GM19455 (cell line): ENCODE measurements at regions not wholly inside any gene's neighbourhood (a gene's known extent, or its start where the extent isn't known, plus 50 kb on each side); places are given as distances from the start of the nearest gene placed in this dataset.
"Not testable (repeated sequence)": the region's sequence is repeated elsewhere in the genome, so short reads cannot be mapped to it uniquely, and the experiment has no call there.

Source experiments
- ATAC-seq: cut with Tn5 transposase; IDR thresholded peaks from one replicate; pipeline ENCODE4 v1.9.1; 2021; ENCODE audit not compliant: unreplicated experiment

DNA sequence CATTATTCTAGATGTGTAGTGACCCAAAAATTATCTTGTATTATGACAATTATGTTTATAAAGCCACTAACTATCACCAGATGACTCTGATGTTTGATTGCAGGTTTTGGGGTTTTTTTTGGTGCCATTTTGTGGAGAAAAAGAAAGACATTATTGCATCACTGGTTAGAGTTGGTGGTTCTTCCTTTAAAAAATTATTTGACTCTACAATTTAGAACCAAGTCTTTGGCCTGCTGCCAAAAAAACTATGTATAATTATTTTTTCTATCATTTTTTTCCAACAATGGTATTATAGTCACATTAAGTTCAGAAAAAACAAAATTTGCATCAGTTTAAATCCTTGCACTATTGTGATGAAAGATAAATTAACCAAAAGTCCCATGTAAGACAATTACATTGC lies 258.6 kb upstream of the GRM7 start:
- ATAC-seq: no peak

DNA sequence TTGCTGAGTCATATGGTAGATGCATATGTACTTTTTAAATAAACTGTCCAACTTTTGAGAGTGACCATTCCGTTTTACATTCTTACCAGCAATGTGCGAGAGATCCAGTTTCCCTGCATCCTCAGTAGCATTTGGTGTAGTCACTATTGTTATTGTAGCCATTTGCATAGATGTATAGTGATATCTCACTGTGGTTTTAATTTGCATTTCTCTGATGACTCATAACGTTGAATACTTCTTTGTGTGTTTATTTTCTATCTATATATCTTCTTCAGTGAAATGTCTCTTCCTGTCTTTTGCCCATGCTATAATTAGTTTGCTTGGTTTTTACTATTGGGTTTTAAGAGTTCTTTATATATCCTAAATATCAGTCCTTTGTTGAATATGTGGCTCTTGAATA lies 255.7 kb upstream of the GRM7 start:
- ATAC-seq: no peak

DNA sequence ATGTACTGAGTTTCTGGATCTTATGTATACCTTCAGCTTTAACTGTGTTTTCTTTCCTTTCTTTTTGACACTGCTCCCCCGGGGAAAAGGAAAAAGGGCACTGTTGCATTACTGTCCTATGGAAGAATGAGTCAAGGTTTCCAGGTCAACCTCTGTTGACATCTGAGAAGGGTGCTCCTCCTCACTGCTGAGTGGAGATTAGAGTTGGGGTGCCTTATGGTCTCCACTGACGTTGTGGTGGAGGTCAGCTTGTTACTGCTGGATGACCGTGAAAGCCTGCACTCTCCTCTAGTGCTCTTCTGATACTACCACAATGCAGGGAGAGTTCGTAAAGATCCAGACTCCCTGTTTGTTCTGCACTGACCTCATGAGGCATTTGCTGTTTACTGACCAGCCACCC lies 252.1 kb upstream of the GRM7 start:
- ATAC-seq: no peak

DNA sequence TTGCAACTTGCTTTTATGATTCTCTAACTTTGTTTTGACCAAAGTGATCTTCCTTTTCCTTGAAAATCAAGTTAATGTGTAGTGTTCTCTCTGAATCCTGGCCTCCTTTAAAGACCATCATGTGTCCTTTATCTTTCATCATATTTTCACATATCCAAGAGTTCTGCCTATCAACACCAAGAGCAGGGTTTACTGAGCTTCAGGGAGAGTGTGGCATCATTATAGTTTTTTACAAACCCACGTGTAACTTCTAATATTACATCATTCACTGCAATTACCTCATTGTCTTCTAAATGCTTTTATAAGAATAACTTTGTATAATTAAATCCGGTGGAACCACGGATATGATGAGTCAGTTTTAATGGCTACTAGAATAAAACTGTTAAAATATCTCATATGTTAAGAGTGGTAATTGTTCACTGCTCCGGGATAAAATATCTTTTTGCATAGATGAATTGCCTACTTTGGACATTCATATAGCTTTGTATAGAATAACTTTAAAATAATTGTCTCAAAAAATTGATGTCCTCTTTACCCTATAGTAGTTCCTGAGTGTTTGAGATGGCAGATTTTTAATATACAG lies 248.8 kb upstream of the GRM7 start:
- no peak for ATAC-seq

DNA sequence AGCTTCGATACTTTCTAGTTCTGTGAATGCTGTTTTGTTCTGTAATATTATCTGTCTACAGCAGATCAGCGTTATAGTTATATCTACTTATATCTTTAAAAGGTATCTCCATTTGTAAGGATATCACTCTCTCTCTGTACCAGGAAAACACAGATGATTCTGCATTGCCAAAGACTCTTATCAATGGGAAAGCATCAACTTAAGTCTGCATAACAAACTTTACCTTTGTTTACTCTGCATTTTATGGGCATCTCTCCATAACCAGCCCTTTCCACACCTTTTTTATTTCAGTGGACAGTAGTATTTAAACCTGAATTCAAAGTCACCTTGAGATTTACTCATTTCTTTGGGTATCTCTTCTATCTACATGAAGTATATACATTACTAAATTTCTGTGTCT lies 238.7 kb upstream of the GRM7 start:
- ATAC-seq: no peak

DNA sequence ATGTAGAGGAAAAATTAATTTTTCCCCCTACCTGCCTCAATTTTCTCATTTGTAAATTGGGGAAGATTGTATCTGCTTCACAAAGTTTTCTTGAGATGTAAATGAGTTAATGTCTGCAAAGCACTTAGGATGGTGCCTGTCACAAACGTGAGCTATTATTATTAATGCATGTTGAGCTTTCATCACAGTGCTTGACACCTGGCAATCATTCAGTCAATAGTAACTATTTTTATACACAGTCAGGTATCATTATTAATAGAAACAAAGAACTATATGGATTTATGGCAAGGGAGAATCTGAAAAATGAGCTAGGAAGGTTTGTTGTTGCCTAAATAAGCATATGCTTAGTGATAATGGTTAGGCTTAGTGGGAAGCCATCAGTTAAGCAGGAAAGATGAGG lies 238.2 kb upstream of the GRM7 start:
- no peak for ATAC-seq

DNA sequence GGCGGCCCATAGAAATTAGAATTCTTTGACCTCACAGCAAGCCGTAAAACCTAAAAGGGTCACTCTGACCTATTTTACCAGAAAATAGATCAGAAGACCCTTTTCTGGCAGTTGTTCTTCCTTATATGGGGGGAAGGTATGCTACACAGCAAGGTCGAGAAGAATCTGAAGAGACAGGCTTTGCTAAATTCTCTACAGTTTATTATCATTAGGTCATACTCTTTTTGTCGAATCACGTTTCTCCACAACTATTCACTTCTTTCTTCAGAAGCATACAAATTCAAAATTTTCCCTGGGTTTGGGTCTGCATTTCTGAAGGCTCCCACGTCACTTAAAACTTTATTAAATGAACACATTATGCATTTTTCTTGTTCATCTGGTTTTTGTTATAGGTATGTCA lies 229.5 kb upstream of the GRM7 start:
- no peak for ATAC-seq

DNA sequence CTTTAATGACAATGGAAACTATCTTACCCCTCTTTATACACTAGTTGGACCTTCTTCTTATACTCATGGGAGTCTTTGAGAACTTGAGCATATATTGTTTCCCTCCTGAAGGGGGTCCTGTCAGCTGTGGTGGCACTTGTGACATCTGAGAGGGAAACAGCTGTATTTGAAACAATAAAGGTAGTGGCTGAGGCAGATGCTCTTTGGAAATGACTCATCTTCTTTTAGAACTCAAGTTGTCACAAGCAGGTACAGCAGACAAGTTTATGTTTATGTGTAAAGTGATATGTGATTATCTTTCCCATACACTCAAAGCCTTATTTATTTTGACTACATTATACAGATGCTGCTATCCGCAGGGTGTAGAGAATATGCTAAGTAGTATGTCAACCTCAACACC lies 220.0 kb upstream of the GRM7 start:
- no peak for ATAC-seq

DNA sequence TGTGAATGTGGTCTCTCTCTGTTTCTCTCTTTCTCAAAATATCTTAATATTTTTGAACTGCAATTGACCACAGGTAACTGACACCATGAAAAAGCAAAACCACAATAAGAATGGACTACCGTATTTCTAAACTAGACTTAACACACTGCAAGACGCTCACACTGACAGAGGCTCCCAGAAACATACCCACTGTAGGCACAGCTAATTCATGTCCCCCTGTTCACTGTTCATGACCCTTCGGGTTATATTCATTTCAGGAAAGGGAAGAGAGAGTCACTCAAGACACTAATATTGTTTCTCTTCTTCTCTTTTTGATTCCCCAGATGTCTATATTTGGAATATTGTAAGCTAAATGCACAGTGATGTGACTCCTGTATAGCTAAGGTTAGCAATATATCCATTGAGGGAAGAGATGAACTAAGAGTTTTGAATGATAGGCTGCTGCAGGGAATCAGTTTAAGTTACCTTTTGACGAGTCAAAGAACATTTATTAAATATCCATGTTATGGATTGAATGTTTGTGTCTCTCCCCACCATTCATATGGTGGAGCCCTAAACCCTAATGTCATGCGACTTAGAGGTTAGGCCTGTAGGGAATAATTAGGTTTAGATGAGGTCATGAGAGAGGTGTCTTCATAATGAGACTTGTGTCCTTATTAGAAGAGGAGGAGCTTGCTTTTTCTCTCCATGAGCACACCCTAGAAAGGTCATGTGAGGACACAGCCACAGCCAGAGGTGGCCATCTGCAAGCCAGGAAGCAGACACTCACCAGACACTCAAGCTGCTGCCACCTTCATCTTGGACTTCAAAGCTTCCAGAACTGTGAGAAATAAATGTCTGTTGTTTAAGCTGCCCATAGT lies 216.6 kb upstream of the GRM7 start:
- no peak for ATAC-seq

DNA sequence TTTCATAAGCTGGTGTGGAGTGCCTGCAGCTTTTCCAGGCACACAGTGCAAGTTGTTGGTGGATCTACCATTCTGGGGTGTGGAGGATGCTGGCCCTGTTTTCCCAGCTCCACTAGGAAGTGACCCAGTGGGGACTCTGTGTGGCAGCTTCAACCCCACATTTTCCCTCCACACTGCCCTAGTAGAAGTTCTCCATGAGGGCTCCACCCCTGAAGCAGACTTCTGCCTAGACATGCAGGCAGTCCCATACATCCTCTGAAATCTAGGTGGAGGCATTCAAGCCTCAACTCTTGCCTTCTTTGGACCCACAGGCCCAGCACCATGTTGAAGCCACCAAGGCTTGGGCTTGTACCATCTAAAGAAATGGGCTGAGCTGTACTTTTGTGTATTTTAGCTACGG lies 206.2 kb upstream of the GRM7 start:
- ATAC-seq: no peak

DNA sequence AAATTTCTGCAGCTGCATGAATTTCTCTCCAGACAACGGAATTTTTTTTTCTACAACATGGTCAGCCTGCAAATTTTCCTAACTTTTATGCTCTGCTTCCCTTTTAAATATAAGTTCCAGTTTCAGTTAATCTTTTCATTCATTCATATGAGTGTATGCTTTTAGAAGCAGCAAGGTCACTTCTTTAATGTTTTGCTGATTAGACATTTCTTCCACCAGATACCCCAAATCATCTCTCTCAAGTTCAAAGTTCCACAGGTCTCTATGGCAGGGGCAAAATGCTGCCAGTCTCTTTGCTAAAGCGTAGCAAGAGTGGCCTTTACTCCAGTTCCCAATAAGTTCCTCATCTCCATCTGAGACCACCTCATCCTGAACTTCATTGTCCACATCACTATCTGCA lies 205.6 kb upstream of the GRM7 start:
- no peak for ATAC-seq

DNA sequence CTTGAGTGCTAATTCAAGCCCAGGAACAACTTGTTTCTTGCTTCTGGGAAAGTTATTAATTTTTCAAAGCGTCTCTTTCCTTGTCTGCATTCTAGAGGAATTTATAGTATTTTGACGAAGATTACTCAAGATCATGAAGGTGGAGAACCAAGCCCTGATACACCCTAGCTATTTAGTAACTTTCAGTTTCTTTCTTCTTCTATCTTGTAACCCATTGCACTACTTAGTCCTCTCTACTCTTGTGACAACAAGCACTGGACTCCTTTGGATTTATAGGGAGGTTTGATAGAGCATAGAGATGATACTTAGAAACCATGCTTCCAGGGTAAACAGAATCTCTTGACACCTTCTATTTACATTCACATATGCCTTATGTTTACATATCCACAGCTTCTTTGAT lies 203.3 kb upstream of the GRM7 start:
- no peak for ATAC-seq

DNA sequence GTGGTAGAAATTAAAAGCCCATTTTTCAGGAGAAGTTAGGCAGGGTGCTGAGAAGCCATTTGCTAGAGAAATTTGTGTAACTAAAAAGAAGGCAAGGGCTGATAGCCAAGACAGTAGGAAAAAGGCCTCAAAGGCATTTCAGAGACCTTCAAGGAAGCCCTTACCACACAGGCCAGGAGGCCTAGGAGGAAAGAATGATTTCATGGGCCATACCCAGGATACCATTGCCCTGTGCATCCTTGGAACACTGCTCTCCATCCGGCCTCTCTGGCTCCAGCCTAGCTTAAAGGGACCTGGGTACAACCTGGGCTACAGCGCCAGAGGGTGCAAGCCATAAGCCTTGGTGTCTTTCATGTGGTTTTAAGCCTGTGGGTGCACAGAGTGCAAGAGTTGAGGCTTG lies 193.6 kb upstream of the GRM7 start:
- ATAC-seq: no peak

DNA sequence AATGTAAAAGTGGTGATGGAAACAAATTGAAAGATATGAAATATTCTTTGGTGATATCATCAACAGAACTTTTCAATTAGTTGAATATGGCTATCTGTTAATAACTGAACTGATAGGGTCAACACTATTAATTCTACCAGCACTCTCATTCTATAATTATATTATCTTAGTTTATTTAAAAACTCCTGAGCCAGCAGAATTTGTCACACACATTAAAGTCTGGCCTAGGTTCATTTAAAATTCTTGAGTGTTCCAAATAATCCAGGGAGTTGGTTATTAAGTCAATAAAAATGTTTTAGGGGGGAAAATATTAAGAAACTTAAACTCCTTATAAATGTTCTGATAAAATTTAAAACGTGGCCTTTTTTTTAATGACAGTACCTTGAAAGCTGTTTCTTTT lies 189.6 kb upstream of the GRM7 start:
- ATAC-seq: no peak

DNA sequence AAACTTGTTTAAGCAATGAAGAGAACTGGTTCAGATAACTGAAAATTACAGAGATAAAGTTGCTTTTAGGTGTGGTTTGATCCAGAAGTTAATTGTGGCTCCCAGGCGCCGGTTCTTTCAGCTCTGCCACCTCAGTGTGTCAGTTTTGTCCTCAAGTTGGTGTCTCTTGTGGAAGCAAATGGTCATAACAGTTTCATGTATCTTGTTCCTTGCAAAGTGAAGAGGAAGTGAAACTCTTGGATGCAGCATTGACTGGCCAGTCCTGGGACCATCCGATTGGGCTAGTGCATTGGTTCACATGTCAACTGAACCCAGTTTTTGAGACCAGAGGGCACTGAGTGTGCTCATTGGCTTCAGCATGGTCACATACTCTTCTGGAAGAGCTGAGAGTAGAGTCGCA lies 181.4 kb upstream of the GRM7 start:
- no peak for ATAC-seq

DNA sequence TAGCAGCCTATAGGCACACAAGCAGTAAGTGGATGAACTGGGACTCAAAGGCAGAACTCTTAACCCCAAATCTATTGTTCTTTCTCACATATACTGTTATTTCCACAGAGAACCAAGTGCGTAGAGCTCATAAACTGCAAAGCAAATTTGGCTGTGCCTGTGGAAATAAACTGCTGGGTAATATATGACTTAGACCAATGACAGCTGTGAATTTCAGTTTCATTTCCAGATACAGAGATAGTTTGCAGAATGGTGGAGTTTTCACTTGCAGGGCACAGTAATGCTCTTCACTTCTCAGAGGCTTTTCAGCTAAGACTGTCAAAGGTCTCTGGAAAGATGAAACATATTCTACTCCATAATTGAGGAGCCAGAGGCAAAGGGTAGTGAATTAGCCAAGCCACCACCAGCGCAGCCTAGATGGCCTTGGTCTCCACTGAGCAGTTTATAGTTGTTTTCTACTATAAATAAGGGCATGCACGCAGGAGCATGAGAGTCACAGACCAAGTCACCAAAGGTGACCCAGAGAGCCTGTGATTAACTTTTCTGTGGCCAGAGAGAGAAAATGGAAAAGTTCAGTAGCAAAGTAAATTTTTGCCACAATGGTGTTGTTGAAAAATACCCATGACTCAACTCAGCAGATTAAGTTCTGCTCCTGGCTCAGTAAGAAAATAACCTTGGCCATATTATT lies 180.7 kb upstream of the GRM7 start:
- ATAC-seq: no peak

DNA sequence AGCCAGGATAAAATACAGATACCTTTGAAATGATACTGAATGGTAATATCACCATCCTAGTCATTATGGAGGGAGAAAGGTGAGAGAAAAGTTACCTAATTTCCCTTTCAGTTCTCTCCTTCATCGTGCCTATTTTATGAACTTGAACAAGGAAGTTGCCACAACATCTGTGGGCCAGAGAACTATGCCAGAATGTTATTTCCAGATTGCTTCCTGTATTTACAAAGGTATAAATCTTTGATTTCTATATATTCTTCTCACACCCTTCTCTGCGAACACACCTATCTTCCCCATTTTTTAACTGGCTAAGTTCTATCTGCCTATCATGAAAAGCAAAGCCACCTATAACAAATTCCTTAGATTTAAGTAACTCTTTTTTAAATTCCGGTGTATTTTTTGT lies 163.6 kb upstream of the GRM7 start:
- no peak for ATAC-seq

DNA sequence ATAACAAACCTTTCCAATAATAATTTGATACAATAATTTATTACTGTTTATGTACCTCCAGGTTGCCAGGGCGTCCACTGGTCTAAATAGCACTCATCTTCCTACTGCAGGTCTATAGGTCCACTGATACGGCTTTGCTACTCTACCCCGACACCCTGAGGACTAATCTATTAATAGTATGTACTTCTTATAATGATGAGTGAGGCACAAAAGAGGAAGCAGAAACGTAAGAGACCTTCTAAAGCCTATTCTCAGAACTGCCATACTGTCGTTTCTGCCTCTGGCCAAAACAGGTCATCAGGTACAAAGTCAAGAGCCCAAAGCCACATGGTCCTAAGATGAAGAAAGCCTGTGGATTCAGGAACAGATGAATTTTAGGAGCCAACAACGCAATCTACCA lies 163.2 kb upstream of the GRM7 start:
- ATAC-seq: no peak

DNA sequence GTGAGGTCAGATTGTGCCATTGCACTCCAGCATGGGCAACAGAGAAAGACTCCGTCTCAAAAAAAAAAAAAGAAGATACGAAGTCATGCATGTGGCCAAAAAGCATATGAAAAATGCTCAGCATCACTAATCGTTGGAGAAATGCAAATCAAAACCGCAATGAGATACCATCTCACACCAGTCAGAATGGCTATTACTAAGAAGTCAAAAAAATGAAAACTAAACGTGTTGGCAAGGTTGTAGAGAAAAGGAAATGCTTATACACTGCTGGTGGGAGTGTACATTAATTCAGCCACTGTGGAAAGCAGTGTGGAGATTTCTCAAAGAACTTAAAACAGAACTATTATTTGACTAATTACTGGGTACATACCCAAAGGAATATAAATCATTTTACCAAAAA lies 156.1 kb upstream of the GRM7 start:
- ATAC-seq: not testable (repeated sequence)

DNA sequence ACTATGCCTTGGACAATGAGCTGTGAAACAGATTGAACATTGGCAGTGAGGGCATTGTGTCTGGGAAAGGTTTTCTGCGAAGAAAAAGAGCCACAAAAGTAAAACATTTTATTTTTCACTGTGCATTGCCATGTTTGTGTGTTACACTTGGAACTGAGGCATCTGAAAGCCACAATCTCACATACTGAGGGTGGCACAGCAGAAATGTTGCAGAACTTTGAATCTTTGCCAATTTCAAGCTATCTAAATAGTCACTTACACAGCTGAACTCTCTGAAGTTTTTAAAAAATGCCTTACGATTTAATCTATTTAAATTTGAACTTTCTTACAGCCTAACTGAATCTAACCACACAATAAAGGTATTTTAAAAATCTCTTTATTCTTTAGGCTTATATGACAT lies 154.1 kb upstream of the GRM7 start:
- ATAC-seq: no peak

DNA sequence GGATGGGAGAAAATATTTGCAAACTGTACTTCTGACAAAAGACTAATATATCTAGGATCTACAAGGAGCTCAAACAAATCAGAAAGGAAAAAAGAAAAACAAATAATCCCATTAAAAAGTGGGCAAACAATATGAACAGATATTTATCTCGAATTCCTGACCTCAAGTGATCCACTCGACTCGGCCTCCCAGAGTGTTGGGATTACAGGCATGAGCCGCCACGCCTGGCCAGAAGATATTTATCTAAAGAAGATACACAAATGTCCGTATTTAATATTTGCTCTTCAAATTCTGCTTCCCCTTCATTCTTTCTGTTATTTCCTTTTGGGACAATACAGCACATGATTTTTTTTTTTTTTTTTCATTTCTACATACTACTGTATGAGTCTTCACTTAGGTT lies 151.7 kb upstream of the GRM7 start:
- no peak for ATAC-seq

DNA sequence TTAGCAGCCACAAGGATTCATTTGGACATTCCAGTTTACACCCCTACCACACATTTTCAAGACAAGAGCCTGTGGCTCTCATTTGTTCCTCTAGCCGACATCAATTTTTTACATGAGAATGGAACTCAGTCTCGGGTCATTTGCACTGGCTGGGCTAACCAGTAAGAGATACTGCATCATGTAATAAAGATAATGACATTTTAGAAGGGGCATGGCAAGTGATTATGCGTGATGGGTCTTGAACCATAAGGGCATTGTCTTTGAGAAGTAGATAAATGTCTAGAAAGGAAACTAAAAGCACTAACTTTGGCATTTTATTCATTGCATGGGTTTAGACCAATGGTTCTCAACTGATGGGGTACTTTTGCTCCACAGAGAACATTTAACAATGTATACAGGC lies 146.0 kb upstream of the GRM7 start:
- no peak for ATAC-seq
